Dendritic cell treated with granulocyte-macrophage colony-stimulating factor and Interleukin-4, amounts not matched to agents 40 ng/mL and 50 ng/mL, for 4 days (primary cell): ENCODE measurements at regions not wholly inside any gene's neighbourhood (a gene's known extent, or its start where the extent isn't known, plus 50 kb on each side); places are given as distances from the start of the nearest gene placed in this dataset.

Experiments used
- H3K27ac Mint-ChIP-seq: one replicate; pipeline ENCODE4 v1.8.0; 2022; ENCODE audit warnings: mild to moderate bottlenecking, mixed read lengths
- H3K27me3 Mint-ChIP-seq: one replicate; pipeline ENCODE4 v1.8.0; 2022; ENCODE audit warnings: mild to moderate bottlenecking, mixed read lengths
- H3K36me3 Mint-ChIP-seq: one replicate; pipeline ENCODE4 v1.8.0; 2022; ENCODE audit warnings: low read depth, mixed read lengths
- H3K4me1 Mint-ChIP-seq: one replicate; pipeline ENCODE4 v1.8.0; 2022; ENCODE audit warnings: low read depth, mixed read lengths
- H3K4me3 Mint-ChIP-seq: one replicate; pipeline ENCODE4 v1.8.0; 2022; ENCODE audit warnings: mild to moderate bottlenecking, moderate library complexity, mixed read lengths
- H3K9me3 Mint-ChIP-seq: one replicate; pipeline ENCODE4 v1.8.0; 2022; ENCODE audit warnings: mixed read lengths
- intact Hi-C: fragments of 100-400 bp; cut with micrococcal nuclease; formaldehyde crosslinking; loops from one replicate; pipeline ENCODE4 v1.15.0; 2022

- Mint-ChIP-seq H3K36me3 (no peaks in the 10 kb centered on the region), H3K9me3 (no peaks in the 10 kb centered on the region), H3K4me3 (no peak overlapping the region), H3K27me3 (no peaks in the 10 kb centered on the region), H3K27ac (no peak overlapping the region), H3K4me1 (no peaks in the 10 kb centered on the region)
- intact Hi-C loops, result no loop called here
Observed at GRCh38 chr1:218699421-218699820, 354.3 kb downstream of the TGFB2 start.

DNA sequence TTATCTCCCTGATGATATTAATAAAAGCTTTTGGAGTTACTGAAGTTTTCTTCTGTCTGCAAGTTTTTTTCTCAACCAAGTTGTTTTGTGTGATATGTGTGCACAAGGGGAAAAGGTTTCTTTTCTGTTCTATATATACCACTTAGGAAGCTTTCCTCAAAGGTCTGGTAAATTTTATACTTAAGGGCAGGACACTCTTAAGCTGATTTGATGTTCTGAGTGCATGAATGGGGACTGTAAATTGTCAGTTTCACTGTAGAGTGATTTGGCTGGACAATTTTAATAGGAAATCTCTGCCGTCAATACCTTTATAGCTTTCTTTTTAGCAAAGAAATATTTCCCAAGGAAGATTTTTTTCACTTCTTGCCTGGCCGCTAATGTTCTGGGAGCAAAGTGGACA, 354.7 kb downstream of the TGFB2 start:
- H3K9me3 Mint-ChIP-seq, result no peaks in the 10 kb centered on the region
- intact Hi-C loops, result no loop called here
- H3K36me3 Mint-ChIP-seq, result no peaks in the 10 kb centered on the region
- no peaks in the 10 kb centered on the region for H3K4me1 Mint-ChIP-seq
- no peak overlapping the region for H3K4me3 Mint-ChIP-seq
- H3K27me3 Mint-ChIP-seq, result no peaks in the 10 kb centered on the region
- H3K27ac Mint-ChIP-seq, result no peak overlapping the region

GRCh38 chr1:218700666-218701065, 355.5 kb downstream of the TGFB2 start:
- Mint-ChIP-seq H3K9me3 (no peaks in the 10 kb centered on the region), H3K36me3 (no peaks in the 10 kb centered on the region), H3K4me3 (no peak overlapping the region), H3K4me1 (no peaks in the 10 kb centered on the region), H3K27me3 (no peaks in the 10 kb centered on the region), H3K27ac (no peak overlapping the region)
- intact Hi-C loops, result no loop called here

DNA sequence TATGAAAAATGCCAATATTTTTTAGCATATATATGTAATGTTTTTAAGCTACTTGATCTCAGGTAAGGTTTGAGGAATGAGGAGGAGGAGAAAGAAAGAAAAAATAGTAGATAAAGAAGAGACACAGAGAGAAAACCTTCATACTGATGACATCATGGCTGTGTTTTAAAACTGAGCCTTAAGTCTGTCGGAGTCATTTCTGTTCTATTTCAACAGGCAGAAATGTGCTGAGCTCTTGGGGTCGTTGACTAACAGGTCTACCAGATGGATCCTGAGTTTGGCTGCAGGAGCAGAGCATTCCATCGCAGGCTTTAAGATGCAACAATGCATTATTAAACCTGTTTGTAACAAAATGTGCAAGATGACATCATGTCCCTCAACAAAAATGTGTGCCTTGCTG, 356.0 kb downstream of the TGFB2 start:
- H3K27me3 Mint-ChIP-seq, result no peaks in the 10 kb centered on the region
- H3K27ac Mint-ChIP-seq, result no peak overlapping the region
- H3K9me3 Mint-ChIP-seq, result no peaks in the 10 kb centered on the region
- intact Hi-C loops, result no loop called here
- H3K36me3 Mint-ChIP-seq, result no peaks in the 10 kb centered on the region
- no peaks in the 10 kb centered on the region for H3K4me1 Mint-ChIP-seq
- H3K4me3 Mint-ChIP-seq, result no peak overlapping the region

DNA sequence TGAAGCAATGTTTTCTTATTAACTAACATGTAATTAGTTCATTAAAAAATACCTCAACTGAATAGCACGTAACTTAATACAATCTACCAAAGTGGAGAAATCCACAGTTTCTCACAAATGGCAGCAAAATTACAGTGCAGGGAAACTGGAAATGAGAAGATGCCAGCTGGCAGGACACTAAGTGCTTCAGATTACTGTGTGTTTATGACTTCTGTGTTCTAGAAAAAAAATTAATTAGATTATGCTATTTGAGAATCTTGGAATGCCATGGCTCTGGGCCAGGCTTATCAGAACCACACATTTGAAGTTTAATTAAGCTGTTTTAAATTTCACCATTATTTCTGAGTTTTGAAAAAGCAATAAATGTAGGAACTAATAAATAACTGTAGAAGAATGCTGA, 357.6 kb downstream of the TGFB2 start:
- intact Hi-C loops, result no loop called here
- H3K27me3 Mint-ChIP-seq, result no peaks in the 10 kb centered on the region
- no peaks in the 10 kb centered on the region for H3K9me3 Mint-ChIP-seq
- H3K27ac Mint-ChIP-seq, result no peak overlapping the region
- no peaks in the 10 kb centered on the region for H3K36me3 Mint-ChIP-seq
- no peak overlapping the region for H3K4me3 Mint-ChIP-seq
- no peaks in the 10 kb centered on the region for H3K4me1 Mint-ChIP-seq

- Mint-ChIP-seq H3K4me1 (no peaks in the 10 kb centered on the region), H3K36me3 (no peaks in the 10 kb centered on the region), H3K9me3 (no peaks in the 10 kb centered on the region), H3K27ac (no peak overlapping the region), H3K4me3 (no peak overlapping the region), H3K27me3 (no peaks in the 10 kb centered on the region)
- intact Hi-C loops, result no loop called here
Observed at GRCh38 chr1:218703836-218704235, 358.7 kb downstream of the TGFB2 start.

DNA sequence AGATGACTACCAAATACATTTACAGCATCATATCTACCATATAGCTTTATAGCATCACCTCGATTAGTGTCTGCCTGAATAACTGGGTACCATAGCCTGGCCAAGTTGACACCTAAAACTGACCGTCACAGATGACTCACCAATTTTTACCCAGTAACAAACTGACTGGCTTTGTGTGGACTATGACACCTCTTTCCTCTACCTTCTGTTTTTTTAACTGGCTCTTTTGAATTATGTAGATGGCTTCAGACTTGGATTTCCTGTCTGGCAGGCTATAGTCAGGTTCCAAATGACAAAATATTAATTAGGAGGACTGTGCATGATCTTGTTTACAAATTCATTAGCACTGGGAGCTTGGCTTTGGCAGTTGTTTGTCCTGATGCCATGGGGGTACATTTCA, 360.3 kb downstream of the TGFB2 start:
- Mint-ChIP-seq H3K27me3 (no peaks in the 10 kb centered on the region), H3K4me1 (no peaks in the 10 kb centered on the region), H3K27ac (no peak overlapping the region), H3K9me3 (peaks cover 11% of the 10 kb centered on the region), H3K36me3 (no peaks in the 10 kb centered on the region), H3K4me3 (no peak overlapping the region)
- intact Hi-C loops, result no loop called here

DNA sequence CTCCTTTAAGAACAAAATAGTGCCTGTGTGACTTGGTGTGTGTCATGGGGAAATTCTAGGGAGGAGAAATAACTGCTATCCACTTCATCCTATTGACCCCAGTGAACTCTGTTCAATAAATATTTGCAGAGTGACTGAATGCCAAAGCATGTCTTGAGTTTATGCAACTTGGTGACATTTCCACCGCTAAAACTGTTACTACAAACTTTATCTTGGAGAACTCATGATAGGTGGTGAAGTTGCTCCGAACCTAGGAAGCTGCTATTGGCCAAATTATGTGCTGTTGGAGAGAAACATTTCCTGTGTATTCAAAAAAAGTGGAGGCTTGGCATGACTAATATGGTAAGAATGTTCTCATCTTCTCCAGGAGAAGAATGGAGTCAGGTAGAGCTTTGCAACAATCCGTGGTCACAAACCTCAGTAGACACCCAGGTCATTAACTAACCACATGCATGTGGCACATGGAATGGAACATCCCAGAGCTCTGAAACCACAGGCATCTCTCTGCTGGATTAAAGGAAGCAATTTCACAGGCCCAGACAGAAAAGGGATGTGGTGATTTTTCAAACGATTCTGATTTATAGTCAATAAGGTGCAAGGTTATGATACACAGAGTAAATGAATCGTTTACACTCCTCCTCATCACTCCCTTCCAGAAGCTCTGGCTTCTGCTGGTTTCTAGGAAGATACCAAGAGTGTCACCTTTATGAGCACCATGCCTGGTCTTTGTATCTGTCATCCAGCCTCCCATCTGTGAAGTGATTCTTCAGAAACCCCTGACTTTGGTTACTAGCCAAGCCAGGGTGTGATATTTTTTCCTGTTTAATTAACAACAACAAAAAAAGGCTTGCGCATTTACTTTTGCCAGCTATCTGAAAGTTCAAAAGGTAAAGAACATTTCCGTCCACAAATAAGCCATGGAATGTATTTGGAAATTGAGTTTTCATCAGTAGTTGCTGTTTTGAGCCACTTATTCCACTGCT, 361.1 kb downstream of the TGFB2 start:
- Mint-ChIP-seq H3K27ac (no peak overlapping the region), H3K36me3 (no peaks in the 10 kb centered on the region), H3K9me3 (peaks cover 11% of the 10 kb centered on the region), H3K4me1 (no peaks in the 10 kb centered on the region), H3K27me3 (no peaks in the 10 kb centered on the region), H3K4me3 (no peak overlapping the region)
- intact Hi-C loops, result no loop called here

DNA sequence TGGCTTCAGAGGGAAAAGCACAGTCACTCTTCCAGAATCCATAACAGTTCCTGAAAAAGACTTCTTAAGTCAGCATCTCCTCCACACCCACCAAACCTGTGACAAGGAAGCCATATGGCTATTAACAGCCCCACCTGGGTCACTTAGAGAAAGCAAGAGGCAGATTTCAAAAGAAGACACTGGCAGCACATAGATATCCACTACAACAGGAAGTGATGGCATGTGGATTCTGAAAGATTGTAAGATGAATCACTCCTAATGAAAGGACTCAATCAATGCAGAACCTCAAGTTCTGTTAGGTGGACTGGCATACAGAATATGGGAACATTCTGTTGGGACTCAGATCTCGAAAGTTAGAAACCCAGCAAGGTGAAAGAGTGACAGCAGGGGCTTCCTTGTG, 365.9 kb downstream of the TGFB2 start:
- intact Hi-C loops, result no loop called here
- H3K27ac Mint-ChIP-seq, result no peak overlapping the region
- H3K36me3 Mint-ChIP-seq, result no peaks in the 10 kb centered on the region
- H3K9me3 Mint-ChIP-seq, result peaks cover 23% of the 10 kb centered on the region
- no peaks in the 10 kb centered on the region for H3K4me1 Mint-ChIP-seq
- no peak overlapping the region for H3K4me3 Mint-ChIP-seq
- no peaks in the 10 kb centered on the region for H3K27me3 Mint-ChIP-seq

DNA sequence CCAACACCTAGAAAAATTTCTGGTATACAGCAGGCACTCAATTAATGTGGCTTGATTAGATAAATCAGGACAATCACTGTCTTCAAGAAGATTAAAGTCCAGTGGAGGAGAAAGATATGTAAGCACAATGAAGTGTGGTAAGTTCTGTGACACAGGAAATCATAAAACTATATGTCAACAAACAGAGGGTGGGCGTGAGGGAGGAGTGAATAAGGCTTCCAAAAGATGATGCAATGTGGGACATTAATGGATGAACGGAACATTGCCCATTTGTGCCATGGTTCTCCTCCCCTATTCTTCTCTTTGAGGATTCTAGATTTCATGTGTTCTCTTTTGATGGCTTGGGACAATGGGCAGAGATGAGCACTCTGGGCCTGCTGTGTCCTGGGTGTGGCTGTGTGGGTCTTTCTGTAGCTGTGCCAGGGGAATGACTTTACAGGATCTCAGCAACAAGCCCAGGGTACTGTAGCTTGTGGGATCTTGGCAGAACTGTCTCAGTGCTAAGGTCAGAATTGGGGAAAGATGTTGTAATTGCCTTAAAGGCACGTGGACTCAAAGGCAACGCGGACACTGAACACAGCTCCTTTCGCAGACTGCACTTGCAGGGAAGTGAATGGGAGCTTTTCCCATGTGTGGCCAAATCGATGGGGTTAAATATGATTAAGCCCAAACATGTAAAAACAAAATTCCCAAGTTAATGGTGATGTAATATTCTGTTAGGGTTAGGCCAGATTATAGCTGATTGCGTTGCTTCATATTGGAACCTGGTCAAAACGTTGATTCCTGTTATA, 366.9 kb downstream of the TGFB2 start:
- no peak overlapping the region for H3K27ac Mint-ChIP-seq
- H3K4me3 Mint-ChIP-seq, result no peak overlapping the region
- intact Hi-C loops, result no loop called here
- no peaks in the 10 kb centered on the region for H3K27me3 Mint-ChIP-seq
- H3K36me3 Mint-ChIP-seq, result no peaks in the 10 kb centered on the region
- H3K4me1 Mint-ChIP-seq, result no peaks in the 10 kb centered on the region
- peaks cover 23% of the 10 kb centered on the region for H3K9me3 Mint-ChIP-seq

DNA sequence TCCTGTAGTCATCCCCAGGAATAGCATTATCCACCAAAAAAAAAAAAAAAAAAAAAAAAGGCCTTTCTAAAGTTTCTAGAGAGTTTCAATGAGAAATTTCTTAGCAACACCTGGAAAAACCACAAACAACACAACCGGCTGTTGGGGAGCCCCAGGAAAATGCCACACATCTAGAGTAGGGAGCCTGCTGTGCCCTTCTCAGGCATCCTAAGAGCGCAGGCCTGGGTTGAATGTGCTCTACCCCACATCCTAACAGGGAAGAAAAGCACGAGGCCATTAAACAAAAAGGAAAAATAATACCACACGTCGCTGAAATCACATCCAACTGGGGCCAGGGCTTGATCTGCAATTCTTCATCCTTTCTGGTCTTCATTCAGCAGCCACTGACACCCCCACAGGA, 367.5 kb downstream of the TGFB2 start:
- H3K4me3 Mint-ChIP-seq, result no peak overlapping the region
- no peak overlapping the region for H3K27ac Mint-ChIP-seq
- no peaks in the 10 kb centered on the region for H3K36me3 Mint-ChIP-seq
- H3K27me3 Mint-ChIP-seq, result no peaks in the 10 kb centered on the region
- H3K9me3 Mint-ChIP-seq, result peaks cover 23% of the 10 kb centered on the region
- intact Hi-C loops, result no loop called here
- H3K4me1 Mint-ChIP-seq, result no peaks in the 10 kb centered on the region

GRCh38 chr1:218715961-218716669, 371.0 kb downstream of the TGFB2 start:
- no peak overlapping the region for H3K4me3 Mint-ChIP-seq
- intact Hi-C loops, result no loop called here
- H3K36me3 Mint-ChIP-seq, result no peaks in the 10 kb centered on the region
- peaks cover 12% of the 10 kb centered on the region for H3K9me3 Mint-ChIP-seq
- no peaks in the 10 kb centered on the region for H3K4me1 Mint-ChIP-seq
- H3K27me3 Mint-ChIP-seq, result no peaks in the 10 kb centered on the region
- no peak overlapping the region for H3K27ac Mint-ChIP-seq

DNA sequence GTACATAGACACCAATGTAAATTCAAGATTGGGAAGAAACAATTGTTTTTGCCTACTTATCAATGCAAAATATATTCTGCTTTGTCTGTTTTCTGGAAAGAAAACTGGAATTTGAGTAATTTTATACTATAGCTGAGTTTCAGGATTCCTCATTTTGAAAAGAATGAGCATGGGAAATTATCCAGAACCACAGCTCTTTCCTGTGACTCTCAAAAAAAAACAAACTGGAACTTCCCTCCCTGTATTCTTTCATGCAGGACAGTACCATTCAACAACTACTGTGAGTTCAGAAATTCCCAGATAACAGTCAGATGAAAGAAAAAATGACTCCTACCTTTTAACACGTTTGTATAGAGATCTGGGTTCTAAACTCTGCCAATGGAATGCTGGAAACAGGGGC, 372.4 kb downstream of the TGFB2 start:
- peaks cover 12% of the 10 kb centered on the region for H3K9me3 Mint-ChIP-seq
- intact Hi-C loops, result no loop called here
- H3K27ac Mint-ChIP-seq, result no peak overlapping the region
- no peaks in the 10 kb centered on the region for H3K4me1 Mint-ChIP-seq
- H3K27me3 Mint-ChIP-seq, result no peaks in the 10 kb centered on the region
- no peaks in the 10 kb centered on the region for H3K36me3 Mint-ChIP-seq
- no peak overlapping the region for H3K4me3 Mint-ChIP-seq

- no peaks in the 10 kb centered on the region for H3K4me1 Mint-ChIP-seq
- peaks cover 12% of the 10 kb centered on the region for H3K9me3 Mint-ChIP-seq
- no peak overlapping the region for H3K4me3 Mint-ChIP-seq
- intact Hi-C loops, result no loop called here
- H3K27me3 Mint-ChIP-seq, result no peaks in the 10 kb centered on the region
- H3K36me3 Mint-ChIP-seq, result no peaks in the 10 kb centered on the region
- H3K27ac Mint-ChIP-seq, result no peak overlapping the region
Observed at GRCh38 chr1:218718206-218718605, 373.1 kb downstream of the TGFB2 start.
